CD4-positive, CD25-positive, alpha-beta regulatory T cell (primary cell): ENCODE measurements at regions not wholly inside any gene's neighbourhood (a gene's known extent, or its start where the extent isn't known, plus 50 kb on each side); places are given as distances from the start of the nearest gene placed in this dataset.

Experiments used
- ATAC-seq, 2 donors: fragments of 150-1000 bp; cut with Tn5 transposase; one replicate each; pipeline ENCODE4 v1.10.0; 2021; ENCODE audit warnings: low read depth in 2 of 2, moderate number of reproducible peaks in 2 of 2, moderate library complexity in 1 of 2
- DNase-seq, 3 donors: peaks; one replicate each; pipeline versions ENCODE4 v3.0.0 to v3.0.0-alpha.2; 2012 to 2022; ENCODE audit warnings: mixed read lengths in 1 of 3
- H3K27ac ChIP-seq: one replicate; pipeline ENCODE4 v1.7.0; 2013; ENCODE audit warnings: mild to moderate bottlenecking, low read length; ENCODE audit not compliant: insufficient read depth, poor library complexity, severe bottlenecking
- H3K27me3 ChIP-seq: one replicate; pipeline ENCODE4 v1.7.0; 2013; ENCODE audit warnings: low read length; ENCODE audit not compliant: control insufficient read depth, insufficient read depth
- H3K36me3 ChIP-seq: one replicate; pipeline ENCODE4 v1.7.0; 2013; ENCODE audit warnings: mild to moderate bottlenecking, low read length, moderate library complexity; ENCODE audit not compliant: control insufficient read depth, insufficient read depth
- H3K4me1 ChIP-seq: 2 replicates; pipeline ENCODE4 v1.7.0; 2013; ENCODE audit warnings: mild to moderate bottlenecking, low read length; ENCODE audit not compliant: insufficient read depth, control insufficient read depth, poor library complexity, severe bottlenecking
- H3K4me3 ChIP-seq: one replicate; pipeline ENCODE4 v1.7.0; 2013; ENCODE audit warnings: low read depth, mild to moderate bottlenecking, low read length, moderate library complexity
- H3K9me3 ChIP-seq, 2 experiments: 1 replicate in 1 of 2; 2 replicates in 1 of 2; pipeline ENCODE4 v1.7.0; 2013; ENCODE audit warnings: low read length in 2 of 2, mild to moderate bottlenecking in 1 of 2, moderate library complexity in 1 of 2; ENCODE audit not compliant: control insufficient read depth in 2 of 2
- H3K27ac Mint-ChIP-seq, 3 donors: one replicate each; pipeline ENCODE4 v1.8.0; 2020 to 2022; ENCODE audit warnings: mild to moderate bottlenecking in 3 of 3, mixed read lengths in 3 of 3, moderate library complexity in 2 of 3
- H3K27me3 Mint-ChIP-seq: one replicate; pipeline ENCODE4 v1.8.0; 2022; ENCODE audit warnings: mild to moderate bottlenecking, mixed read lengths
- H3K36me3 Mint-ChIP-seq: one replicate; pipeline ENCODE4 v1.8.0; 2020; ENCODE audit warnings: mixed read lengths
- H3K4me1 Mint-ChIP-seq, 4 donors: one replicate each; pipeline ENCODE4 v1.8.0; 2020 to 2022; ENCODE audit warnings: mixed read lengths in 4 of 4, mild to moderate bottlenecking in 1 of 4
- H3K4me3 Mint-ChIP-seq, 4 donors: one replicate each; pipeline ENCODE4 v1.8.0; 2020 to 2022; ENCODE audit warnings: mild to moderate bottlenecking in 4 of 4, mixed read lengths in 4 of 4, moderate library complexity in 3 of 4
- H3K9me3 Mint-ChIP-seq, 7 donors: one replicate each; pipeline ENCODE4 v1.8.0; 2020 to 2022; ENCODE audit warnings: mixed read lengths in 7 of 7, mild to moderate bottlenecking in 3 of 7, moderate library complexity in 2 of 7

- no peak overlapping the region for H3K27ac Mint-ChIP-seq
- H3K27me3 ChIP-seq = no peaks in the 10 kb centered on the region
- no peak overlapping the region for H3K4me3 Mint-ChIP-seq
- no peaks in the 10 kb centered on the region for H3K36me3 Mint-ChIP-seq
- DNase-seq (no peak), ATAC-seq (no peak)
- H3K9me3 Mint-ChIP-seq = peaks cover 0 to 10% (median 4%) of the 10 kb centered on the region in 7 donors
- H3K4me1 Mint-ChIP-seq = no peaks in the 10 kb centered on the region
- H3K9me3 ChIP-seq = no peaks in the 10 kb centered on the region
- no peak overlapping the region for H3K27ac ChIP-seq
- H3K36me3 ChIP-seq = no peaks in the 10 kb centered on the region
- no peaks in the 10 kb centered on the region for H3K4me1 ChIP-seq
- no peaks in the 10 kb centered on the region for H3K27me3 Mint-ChIP-seq
- no peak overlapping the region for H3K4me3 ChIP-seq
These were observed 172.5 kb downstream of the FOXA2 start for GRCh38 chr20:22411627-22412450.

- H3K4me1 ChIP-seq = no peaks in the 10 kb centered on the region
- no peaks in the 10 kb centered on the region for H3K36me3 ChIP-seq
- H3K27me3 Mint-ChIP-seq = no peaks in the 10 kb centered on the region
- ATAC-seq = no peak
- H3K36me3 Mint-ChIP-seq = no peaks in the 10 kb centered on the region
- H3K4me1 Mint-ChIP-seq = no peaks in the 10 kb centered on the region
- no peak overlapping the region for H3K27ac ChIP-seq
- no peaks in the 10 kb centered on the region for H3K9me3 ChIP-seq
- H3K9me3 Mint-ChIP-seq = peaks cover 0 to 10% (median 4%) of the 10 kb centered on the region in 7 donors
- no peaks in the 10 kb centered on the region for H3K27me3 ChIP-seq
- H3K4me3 Mint-ChIP-seq = no peak overlapping the region
- H3K4me3 ChIP-seq = no peak overlapping the region
- no peak for DNase-seq
- no peak overlapping the region for H3K27ac Mint-ChIP-seq
These were observed 173.1 kb downstream of the FOXA2 start for GRCh38 chr20:22411286-22411626.

- Mint-ChIP-seq H3K4me1 (no peaks in the 10 kb centered on the region), H3K9me3 (peaks cover 0 to 10% (median 4%) of the 10 kb centered on the region in 7 donors)
These were observed 173.7 kb downstream of the FOXA2 start for GRCh38 chr20:22410556-22411130.

GRCh38 chr20:22408521-22409402 is 175.6 kb downstream of the FOXA2 start:
- Histone ChIP-seq H3K27ac (no peak overlapping the region), H3K27me3 (peaks cover 2% of the 10 kb centered on the region), H3K9me3 (no peaks in the 10 kb centered on the region), H3K4me1 (no peaks in the 10 kb centered on the region), H3K4me3 (no peak overlapping the region), H3K36me3 (no peaks in the 10 kb centered on the region)
- no peaks in the 10 kb centered on the region for H3K4me1 Mint-ChIP-seq
- no peak overlapping the region for H3K4me3 Mint-ChIP-seq
- peaks cover 0 to 10% (median 5%) of the 10 kb centered on the region in 7 donors for H3K9me3 Mint-ChIP-seq
- no peak overlapping the region for H3K27ac Mint-ChIP-seq
- no peak for ATAC-seq
- no peak for DNase-seq
- no peaks in the 10 kb centered on the region for H3K36me3 Mint-ChIP-seq
- no peaks in the 10 kb centered on the region for H3K27me3 Mint-ChIP-seq

More at GRCh38 chr20:22410556-22411130, 173.7 kb downstream of the FOXA2 start:
- Histone ChIP-seq H3K4me3 (no peak overlapping the region), H3K36me3 (no peaks in the 10 kb centered on the region), H3K4me1 (no peaks in the 10 kb centered on the region), H3K27me3 (no peaks in the 10 kb centered on the region), H3K9me3 (no peaks in the 10 kb centered on the region), H3K27ac (no peak overlapping the region)
- ATAC-seq (no peak), DNase-seq (no peak)
- Mint-ChIP-seq H3K27ac (no peak overlapping the region), H3K36me3 (no peaks in the 10 kb centered on the region), H3K4me3 (no peak overlapping the region), H3K27me3 (no peaks in the 10 kb centered on the region)

- no peak overlapping the region for H3K4me3 ChIP-seq
- Mint-ChIP-seq H3K36me3 (no peaks in the 10 kb centered on the region), H3K4me3 (no peak overlapping the region), H3K4me1 (no peaks in the 10 kb centered on the region), H3K27ac (no peak overlapping the region), H3K27me3 (no peaks in the 10 kb centered on the region), H3K9me3 (peaks cover 0 to 10% (median 5%) of the 10 kb centered on the region in 7 donors)
- no peaks in the 10 kb centered on the region for H3K36me3 ChIP-seq
- no peaks in the 10 kb centered on the region for H3K4me1 ChIP-seq
- ATAC-seq = no peak
- no peaks in the 10 kb centered on the region for H3K9me3 ChIP-seq
- peaks cover 2% of the 10 kb centered on the region for H3K27me3 ChIP-seq
- DNase-seq = no peak
- H3K27ac ChIP-seq = no peak overlapping the region
These were observed 176.9 kb downstream of the FOXA2 start for GRCh38 chr20:22407237-22408193.

- no peaks in the 10 kb centered on the region for H3K9me3 ChIP-seq
- no peak overlapping the region for H3K4me3 ChIP-seq
- DNase-seq = no peak
- peaks cover 2% of the 10 kb centered on the region for H3K27me3 ChIP-seq
- Mint-ChIP-seq H3K36me3 (no peaks in the 10 kb centered on the region), H3K27me3 (no peaks in the 10 kb centered on the region), H3K4me1 (no peaks in the 10 kb centered on the region), H3K27ac (no peak overlapping the region), H3K9me3 (peaks cover 0 to 6% (median 3%) of the 10 kb centered on the region in 7 donors), H3K4me3 (no peak overlapping the region)
- ATAC-seq = no peak
- no peaks in the 10 kb centered on the region for H3K36me3 ChIP-seq
- no peak overlapping the region for H3K27ac ChIP-seq
- no peaks in the 10 kb centered on the region for H3K4me1 ChIP-seq
These were observed 179.8 kb downstream of the FOXA2 start for GRCh38 chr20:22404419-22405170.
